GM12873 (cell line): ENCODE measurements at regions not wholly inside any gene's neighbourhood (a gene's known extent, or its start where the extent isn't known, plus 50 kb on each side); places are given as distances from the start of the nearest gene placed in this dataset.

Source experiments
- CTCF ChIP-seq: IDR thresholded peaks from 2 replicates; pipeline ENCODE4 v1.5.1; 2012; ENCODE audit warnings: low read depth, mild to moderate bottlenecking, moderate library complexity, low read length, control low read depth; ENCODE audit not compliant: insufficient read depth; ENCODE audit errors: missing control alignments

- TF ChIP-seq CTCF: no peak
These were observed 343.9 kb upstream of the DNAJC19 start for GRCh38 chr3:181333394-181333793.

DNA sequence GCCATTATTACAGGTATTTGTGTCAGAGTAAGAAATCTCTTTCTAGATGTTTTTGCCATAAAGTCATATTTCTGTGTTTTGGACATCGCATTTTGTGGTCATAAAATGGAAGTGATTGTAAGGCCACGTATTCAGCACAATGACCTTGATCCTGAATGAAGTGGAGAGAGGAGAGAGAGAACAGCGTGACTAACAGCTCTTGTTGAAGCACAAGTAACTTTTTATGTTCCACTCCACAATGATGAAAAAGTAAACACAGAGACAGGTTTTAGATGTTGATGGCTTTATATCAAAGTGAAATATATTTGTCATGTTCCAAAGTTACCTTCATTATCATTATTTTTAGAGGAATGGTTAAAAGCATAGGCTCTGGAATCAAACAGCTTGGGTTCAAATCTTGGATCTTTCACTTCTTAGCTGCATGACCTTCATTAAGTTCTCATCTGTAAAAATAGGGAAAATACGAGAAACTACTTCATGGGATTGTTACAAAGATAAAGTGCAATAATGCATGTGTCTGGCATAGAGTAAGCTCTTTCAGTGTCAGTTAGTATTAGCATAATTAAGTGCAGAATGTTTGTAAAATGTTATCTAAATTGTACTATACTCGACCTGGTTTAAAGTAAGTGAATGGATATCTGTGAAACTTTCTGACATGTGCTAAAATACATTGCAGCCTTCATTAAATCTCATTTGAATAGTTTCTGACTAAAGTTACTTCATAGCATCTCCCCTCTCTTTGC lies 341.5 kb upstream of the DNAJC19 start:
- TF ChIP-seq CTCF: no peak

GRCh38 chr3:181330257-181330656 lies 340.7 kb upstream of the DNAJC19 start:
- TF ChIP-seq CTCF: no peak

DNA sequence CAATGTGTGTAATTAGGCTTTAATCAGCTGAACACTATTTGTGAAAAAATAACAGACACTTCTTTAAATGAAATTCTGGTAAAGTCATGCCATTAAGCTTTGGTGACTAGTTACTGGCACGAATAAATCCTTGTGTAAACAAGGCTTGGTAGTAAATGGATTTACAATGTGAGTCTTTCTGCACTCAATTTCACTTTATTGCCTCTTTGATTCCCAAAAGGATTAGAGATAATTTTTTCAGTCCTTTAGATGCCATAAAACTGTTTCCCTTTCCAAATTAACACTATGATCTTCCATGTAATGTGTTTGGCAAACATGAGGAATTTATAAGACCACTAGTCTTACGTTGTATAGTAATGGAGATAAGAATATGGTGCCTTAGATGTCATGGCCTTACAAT lies 339.5 kb upstream of the DNAJC19 start:
- TF ChIP-seq CTCF: no peak

DNA sequence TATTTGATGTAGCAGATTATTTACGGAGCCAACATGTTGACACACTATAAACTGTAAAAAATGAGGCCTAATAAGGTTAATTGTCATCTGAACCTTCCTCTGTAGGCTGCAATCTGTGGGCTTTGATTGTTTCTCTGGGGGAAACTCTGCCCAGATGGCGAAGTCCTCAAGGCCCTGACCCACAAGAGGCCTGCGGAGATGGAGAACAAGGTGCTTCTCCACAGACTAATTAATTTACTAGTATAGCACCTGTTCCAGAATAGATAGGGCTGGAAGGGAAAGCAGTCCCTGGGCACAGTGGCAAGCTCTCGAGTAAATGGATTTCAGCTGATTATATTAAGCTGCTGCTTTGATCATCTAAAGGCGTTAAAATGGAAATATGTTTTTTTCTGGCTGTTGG lies 338.8 kb upstream of the DNAJC19 start:
- no peak for TF ChIP-seq CTCF

- TF ChIP-seq CTCF: no peak
These were observed 337.8 kb upstream of the DNAJC19 start for GRCh38 chr3:181327349-181327748.

- peak; percentile 71 for TF ChIP-seq CTCF
These were observed 337.2 kb upstream of the DNAJC19 start for GRCh38 chr3:181326637-181327223.
